ENCODE measurements at regions not wholly inside any gene's neighbourhood (a gene's known extent, or its start where the extent isn't known, plus 50 kb on each side); places are given as distances from the start of the nearest gene placed in this dataset.

DNA sequence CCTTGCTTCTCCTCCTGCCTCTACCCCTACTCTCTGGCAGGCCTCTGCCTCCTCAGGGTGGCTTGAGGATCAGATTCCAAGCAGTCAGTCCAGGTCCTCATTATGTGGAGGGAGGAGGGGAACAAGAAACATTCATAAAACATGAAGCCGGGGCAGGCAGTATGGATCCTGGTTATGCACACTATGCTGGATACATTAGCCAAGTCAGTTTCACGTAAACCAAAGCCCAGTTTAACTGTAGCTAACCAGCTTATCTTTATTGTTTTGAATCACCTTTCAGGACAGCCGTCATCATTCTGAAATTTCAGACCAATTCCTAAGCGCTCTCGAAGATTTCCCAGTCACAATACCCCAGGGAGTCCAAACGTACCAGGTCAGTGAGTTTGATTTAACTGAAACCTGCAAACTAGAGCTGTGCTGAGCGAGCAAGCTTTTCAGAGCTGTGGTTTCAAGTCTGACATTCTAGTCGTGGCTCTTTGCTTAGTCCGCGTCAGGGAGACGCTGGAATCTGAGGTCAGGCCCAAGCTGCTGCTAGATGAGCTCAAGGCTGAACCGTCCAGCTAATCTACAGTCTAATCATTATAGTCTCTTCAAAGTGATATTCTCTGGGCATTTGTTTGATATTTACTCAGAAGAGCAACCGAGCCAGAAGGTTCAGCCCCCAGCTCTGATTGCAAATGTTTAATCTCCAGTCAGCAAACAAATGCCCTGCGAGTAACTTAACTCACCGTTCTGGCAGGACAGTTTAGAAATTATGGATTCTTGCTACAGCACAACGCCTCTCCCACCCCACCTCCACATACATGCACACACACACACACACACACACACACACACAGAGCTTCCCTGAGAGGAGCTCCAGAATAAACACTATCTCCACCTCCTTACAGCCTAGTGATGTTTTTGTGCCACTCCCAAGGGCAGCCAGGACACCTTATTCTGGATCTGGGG lies 63.8 kb upstream of the BZW1 start:
- Histone ChIP-seq H3K4me3 (ENCODE audit: low read depth in 1 of 2, low read length in 2 of 2) (no peak overlapping the region), H3K4me2 (ENCODE audit: insufficient read depth, low read length) (no peak overlapping the region), H3K27me3 (ENCODE audit: insufficient read depth, low read length, poor library complexity) (peaks cover 3% of the 10 kb centered on the region), H2AFZ (ENCODE audit: low read depth, low read length) (no peak overlapping the region), H3K9ac (ENCODE audit: low read depth, low read length) (no peak overlapping the region), H3K36me3 (ENCODE audit: insufficient read depth, low read length) (no peaks in the 10 kb centered on the region), H3K79me2 (ENCODE audit: insufficient read depth, low read length) (no peaks in the 10 kb centered on the region), H3K9me3 (ENCODE audit: insufficient read depth, low read length, severe bottlenecking) (no peaks in the 10 kb centered on the region), H3K4me1 (ENCODE audit: insufficient read depth, low read length) (no peaks in the 10 kb centered on the region), H3K27ac (ENCODE audit: low read length) (no peak overlapping the region), H4K20me1 (ENCODE audit: insufficient read depth, low read length) (no peaks in the 10 kb centered on the region)
- TF ChIP-seq, protein P1, sequence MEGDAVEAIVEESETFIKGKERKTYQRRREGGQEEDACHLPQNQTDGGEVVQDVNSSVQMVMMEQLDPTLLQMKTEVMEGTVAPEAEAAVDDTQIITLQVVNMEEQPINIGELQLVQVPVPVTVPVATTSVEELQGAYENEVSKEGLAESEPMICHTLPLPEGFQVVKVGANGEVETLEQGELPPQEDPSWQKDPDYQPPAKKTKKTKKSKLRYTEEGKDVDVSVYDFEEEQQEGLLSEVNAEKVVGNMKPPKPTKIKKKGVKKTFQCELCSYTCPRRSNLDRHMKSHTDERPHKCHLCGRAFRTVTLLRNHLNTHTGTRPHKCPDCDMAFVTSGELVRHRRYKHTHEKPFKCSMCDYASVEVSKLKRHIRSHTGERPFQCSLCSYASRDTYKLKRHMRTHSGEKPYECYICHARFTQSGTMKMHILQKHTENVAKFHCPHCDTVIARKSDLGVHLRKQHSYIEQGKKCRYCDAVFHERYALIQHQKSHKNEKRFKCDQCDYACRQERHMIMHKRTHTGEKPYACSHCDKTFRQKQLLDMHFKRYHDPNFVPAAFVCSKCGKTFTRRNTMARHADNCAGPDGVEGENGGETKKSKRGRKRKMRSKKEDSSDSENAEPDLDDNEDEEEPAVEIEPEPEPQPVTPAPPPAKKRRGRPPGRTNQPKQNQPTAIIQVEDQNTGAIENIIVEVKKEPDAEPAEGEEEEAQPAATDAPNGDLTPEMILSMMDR (IDR thresholded peaks at IDR 0.05; ENCODE audit: borderline replicate concordance, extremely low read depth, low read length, poor library complexity, severe bottlenecking), result no peak
- no peak for TF ChIP-seq EZH2 (IDR thresholded peaks at IDR 0.05; ENCODE audit: borderline replicate concordance, low read depth, low read length, severe bottlenecking)
- ATAC-seq (ENCODE audit: insufficient read depth, low read depth) (no peak), DNase-seq (no peak)

DNA sequence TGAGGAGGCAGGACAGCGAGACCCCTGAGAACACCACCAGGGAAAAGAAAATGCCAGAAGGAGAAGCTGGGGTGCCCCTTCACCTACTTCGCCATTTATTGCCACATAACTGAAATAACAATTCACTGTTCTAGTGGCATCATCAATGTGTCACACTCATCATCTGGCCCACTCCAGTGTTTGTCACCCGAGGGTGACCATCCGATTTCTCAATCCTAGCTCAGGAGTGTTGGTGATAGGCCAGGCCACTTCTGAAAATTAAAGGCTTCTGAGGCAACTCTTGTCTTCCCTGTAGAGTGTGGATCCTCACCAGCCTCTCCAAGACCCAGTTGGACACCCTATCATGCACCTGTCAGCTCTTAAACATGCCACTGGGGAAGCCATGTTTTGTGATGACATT lies 62.9 kb upstream of the BZW1 start:
- H3K4me1 ChIP-seq (ENCODE audit: insufficient read depth, low read length), result no peaks in the 10 kb centered on the region
- H3K9ac ChIP-seq (ENCODE audit: low read depth, low read length), result no peak overlapping the region
- no peak overlapping the region for H3K4me3 ChIP-seq (ENCODE audit: low read depth in 1 of 2, low read length in 2 of 2)
- no peak for ATAC-seq (ENCODE audit: insufficient read depth, low read depth)
- H3K27me3 ChIP-seq (ENCODE audit: insufficient read depth, low read length, poor library complexity), result peaks cover 3% of the 10 kb centered on the region
- no peaks in the 10 kb centered on the region for H3K79me2 ChIP-seq (ENCODE audit: insufficient read depth, low read length)
- H3K36me3 ChIP-seq (ENCODE audit: insufficient read depth, low read length), result no peaks in the 10 kb centered on the region
- H2AFZ ChIP-seq (ENCODE audit: low read depth, low read length), result no peak overlapping the region
- no peaks in the 10 kb centered on the region for H3K9me3 ChIP-seq (ENCODE audit: insufficient read depth, low read length, severe bottlenecking)
- no peak overlapping the region for H3K27ac ChIP-seq (ENCODE audit: low read length)
- no peaks in the 10 kb centered on the region for H4K20me1 ChIP-seq (ENCODE audit: insufficient read depth, low read length)
- no peak for DNase-seq
- H3K4me2 ChIP-seq (ENCODE audit: insufficient read depth, low read length), result no peak overlapping the region
- TF ChIP-seq, protein P1 (IDR thresholded peaks at IDR 0.05; ENCODE audit: borderline replicate concordance, extremely low read depth, low read length, poor library complexity, severe bottlenecking), result no peak
- no peak for TF ChIP-seq EZH2 (IDR thresholded peaks at IDR 0.05; ENCODE audit: borderline replicate concordance, low read depth, low read length, severe bottlenecking)

GRCh38 chr2:200749631-200750322 lies 61.9 kb upstream of the BZW1 start:
- DNase-seq (no peak), ATAC-seq (ENCODE audit: insufficient read depth, low read depth) (no peak)
- no peak overlapping the region for H3K27ac ChIP-seq (ENCODE audit: low read length)
- H3K79me2 ChIP-seq (ENCODE audit: insufficient read depth, low read length), result no peaks in the 10 kb centered on the region
- no peak overlapping the region for H3K4me3 ChIP-seq (ENCODE audit: low read depth in 1 of 2, low read length in 2 of 2)
- no peak overlapping the region for H3K4me2 ChIP-seq (ENCODE audit: insufficient read depth, low read length)
- H3K9ac ChIP-seq (ENCODE audit: low read depth, low read length), result no peak overlapping the region
- no peaks in the 10 kb centered on the region for H3K9me3 ChIP-seq (ENCODE audit: insufficient read depth, low read length, severe bottlenecking)
- no peak overlapping the region for H2AFZ ChIP-seq (ENCODE audit: low read depth, low read length)
- peaks cover 3% of the 10 kb centered on the region for H3K27me3 ChIP-seq (ENCODE audit: insufficient read depth, low read length, poor library complexity)
- no peaks in the 10 kb centered on the region for H4K20me1 ChIP-seq (ENCODE audit: insufficient read depth, low read length)
- no peaks in the 10 kb centered on the region for H3K36me3 ChIP-seq (ENCODE audit: insufficient read depth, low read length)
- TF ChIP-seq EZH2 (IDR thresholded peaks at IDR 0.05; ENCODE audit: borderline replicate concordance, low read depth, low read length, severe bottlenecking), result no peak
- TF ChIP-seq, protein P1 (IDR thresholded peaks at IDR 0.05; ENCODE audit: borderline replicate concordance, extremely low read depth, low read length, poor library complexity, severe bottlenecking), result no peak
- H3K4me1 ChIP-seq (ENCODE audit: insufficient read depth, low read length), result no peaks in the 10 kb centered on the region

Data from DND-41 (cell line).